ENCODE measurements at regions not wholly inside any gene's neighbourhood (a gene's known extent, or its start where the extent isn't known, plus 50 kb on each side); places are given as distances from the start of the nearest gene placed in this dataset.
"Not testable (repeated sequence)": the region's sequence is repeated elsewhere in the genome, so short reads cannot be mapped to it uniquely, and the experiment has no call there.

GRCh38 chr21:16457498-16457897 is 727.7 kb downstream of the USP25 start:
- Histone ChIP-seq H3K4me1 (peaks cover 3% of the 10 kb centered on the region; the same call in 1 of the 2 replicates), H3K27me3 (no peaks in the 10 kb centered on the region), H3K9me3 (no peaks in the 10 kb centered on the region), H3K36me3 (no peaks in the 10 kb centered on the region), H3K4me3 (ENCODE audit: low read depth, low read length) (no peak overlapping the region)
- DNase-seq, result no peak
- TF ChIP-seq, protein P1, sequence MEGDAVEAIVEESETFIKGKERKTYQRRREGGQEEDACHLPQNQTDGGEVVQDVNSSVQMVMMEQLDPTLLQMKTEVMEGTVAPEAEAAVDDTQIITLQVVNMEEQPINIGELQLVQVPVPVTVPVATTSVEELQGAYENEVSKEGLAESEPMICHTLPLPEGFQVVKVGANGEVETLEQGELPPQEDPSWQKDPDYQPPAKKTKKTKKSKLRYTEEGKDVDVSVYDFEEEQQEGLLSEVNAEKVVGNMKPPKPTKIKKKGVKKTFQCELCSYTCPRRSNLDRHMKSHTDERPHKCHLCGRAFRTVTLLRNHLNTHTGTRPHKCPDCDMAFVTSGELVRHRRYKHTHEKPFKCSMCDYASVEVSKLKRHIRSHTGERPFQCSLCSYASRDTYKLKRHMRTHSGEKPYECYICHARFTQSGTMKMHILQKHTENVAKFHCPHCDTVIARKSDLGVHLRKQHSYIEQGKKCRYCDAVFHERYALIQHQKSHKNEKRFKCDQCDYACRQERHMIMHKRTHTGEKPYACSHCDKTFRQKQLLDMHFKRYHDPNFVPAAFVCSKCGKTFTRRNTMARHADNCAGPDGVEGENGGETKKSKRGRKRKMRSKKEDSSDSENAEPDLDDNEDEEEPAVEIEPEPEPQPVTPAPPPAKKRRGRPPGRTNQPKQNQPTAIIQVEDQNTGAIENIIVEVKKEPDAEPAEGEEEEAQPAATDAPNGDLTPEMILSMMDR (IDR thresholded peaks at IDR 0.05; ENCODE audit: low read depth, low read length), result no peak

DNA sequence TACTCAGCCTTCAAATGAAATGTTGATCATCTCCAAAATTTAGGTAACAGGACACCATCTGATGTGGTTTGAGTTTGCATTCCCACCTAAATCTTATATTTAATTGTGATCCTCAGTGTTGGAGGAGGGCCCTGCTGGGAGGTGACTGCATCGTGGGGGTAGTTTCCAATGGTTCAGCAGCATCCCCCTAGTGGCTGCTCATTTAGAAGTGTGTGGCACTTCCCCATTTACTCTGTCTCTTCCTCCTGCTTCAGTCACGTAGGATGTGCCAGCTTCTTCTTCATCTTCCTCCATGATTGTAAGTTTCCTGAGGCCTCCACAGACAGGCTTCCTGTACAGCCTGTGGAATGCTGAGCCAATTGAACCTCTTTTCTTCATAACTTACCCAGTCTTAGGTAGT is 731.2 kb downstream of the USP25 start:
- Histone ChIP-seq H3K36me3 (no peaks in the 10 kb centered on the region), H3K27me3 (no peaks in the 10 kb centered on the region), H3K9me3 (no peaks in the 10 kb centered on the region), H3K4me3 (ENCODE audit: low read depth, low read length) (no peak overlapping the region), H3K4me1 (no peaks in the 10 kb centered on the region)
- TF ChIP-seq, protein P1 (IDR thresholded peaks at IDR 0.05; ENCODE audit: low read depth, low read length), result peak; percentile 43
- DNase-seq, result no peak

- not testable (repeated sequence) for H3K27me3 ChIP-seq; H3K4me1 ChIP-seq; H3K9me3 ChIP-seq; H3K36me3 ChIP-seq; H3K4me3 ChIP-seq (ENCODE audit: low read depth, low read length); DNase-seq
Observed at GRCh38 chr21:16464211-16464889, 734.6 kb downstream of the USP25 start.

DNA sequence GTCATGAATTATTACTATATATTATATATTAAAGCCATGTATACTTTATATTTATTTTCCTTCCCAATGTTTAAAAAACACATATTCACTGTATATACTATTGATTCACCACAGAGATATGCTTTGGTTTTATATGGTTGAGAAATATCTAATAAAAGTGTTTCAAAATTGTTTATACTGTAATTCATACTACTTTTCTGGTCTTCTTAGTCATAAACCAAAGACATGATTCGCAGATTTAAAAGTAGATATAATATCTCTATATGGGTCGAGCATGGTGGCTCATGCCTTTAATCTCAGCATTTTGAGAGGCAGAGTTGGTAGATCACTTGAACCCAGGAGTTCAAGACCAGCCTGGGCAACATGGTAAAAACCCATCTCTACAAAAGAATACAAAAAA is 738.4 kb downstream of the USP25 start:
- no peaks in the 10 kb centered on the region for H3K27me3 ChIP-seq
- no peaks in the 10 kb centered on the region for H3K36me3 ChIP-seq
- DNase-seq, result no peak
- H3K4me1 ChIP-seq, result 0 out of 2 replicates have a peak, but pooled peaks cover 3% of the 10 kb centered on the region
- TF ChIP-seq, protein P1 (IDR thresholded peaks at IDR 0.05; ENCODE audit: low read depth, low read length), result no peak
- no peak overlapping the region for H3K4me3 ChIP-seq (ENCODE audit: low read depth, low read length)
- no peaks in the 10 kb centered on the region for H3K9me3 ChIP-seq

GRCh38 chr21:16473988-16474387 is 744.2 kb downstream of the USP25 start:
- Histone ChIP-seq H3K4me3 (ENCODE audit: low read depth, low read length) (no peak overlapping the region), H3K9me3 (no peaks in the 10 kb centered on the region), H3K27me3 (no peaks in the 10 kb centered on the region), H3K36me3 (no peaks in the 10 kb centered on the region), H3K4me1 (0 out of 2 replicates have a peak, but pooled peaks cover 3% of the 10 kb centered on the region)
- DNase-seq, result no peak
- TF ChIP-seq, protein P1 (IDR thresholded peaks at IDR 0.05; ENCODE audit: low read depth, low read length), result no peak

- no peak for DNase-seq
- Histone ChIP-seq H3K27me3 (no peaks in the 10 kb centered on the region), H3K36me3 (no peaks in the 10 kb centered on the region), H3K4me1 (0 out of 2 replicates have a peak, but pooled peaks cover 3% of the 10 kb centered on the region), H3K9me3 (no peaks in the 10 kb centered on the region), H3K4me3 (ENCODE audit: low read depth, low read length) (no peak overlapping the region)
- TF ChIP-seq, protein P1 (IDR thresholded peaks at IDR 0.05; ENCODE audit: low read depth, low read length), result no peak
Observed at GRCh38 chr21:16476056-16476825, 746.5 kb downstream of the USP25 start.
